ENCODE measurements at regions not wholly inside any gene's neighbourhood (a gene's known extent, or its start where the extent isn't known, plus 50 kb on each side); places are given as distances from the start of the nearest gene placed in this dataset.

DNA sequence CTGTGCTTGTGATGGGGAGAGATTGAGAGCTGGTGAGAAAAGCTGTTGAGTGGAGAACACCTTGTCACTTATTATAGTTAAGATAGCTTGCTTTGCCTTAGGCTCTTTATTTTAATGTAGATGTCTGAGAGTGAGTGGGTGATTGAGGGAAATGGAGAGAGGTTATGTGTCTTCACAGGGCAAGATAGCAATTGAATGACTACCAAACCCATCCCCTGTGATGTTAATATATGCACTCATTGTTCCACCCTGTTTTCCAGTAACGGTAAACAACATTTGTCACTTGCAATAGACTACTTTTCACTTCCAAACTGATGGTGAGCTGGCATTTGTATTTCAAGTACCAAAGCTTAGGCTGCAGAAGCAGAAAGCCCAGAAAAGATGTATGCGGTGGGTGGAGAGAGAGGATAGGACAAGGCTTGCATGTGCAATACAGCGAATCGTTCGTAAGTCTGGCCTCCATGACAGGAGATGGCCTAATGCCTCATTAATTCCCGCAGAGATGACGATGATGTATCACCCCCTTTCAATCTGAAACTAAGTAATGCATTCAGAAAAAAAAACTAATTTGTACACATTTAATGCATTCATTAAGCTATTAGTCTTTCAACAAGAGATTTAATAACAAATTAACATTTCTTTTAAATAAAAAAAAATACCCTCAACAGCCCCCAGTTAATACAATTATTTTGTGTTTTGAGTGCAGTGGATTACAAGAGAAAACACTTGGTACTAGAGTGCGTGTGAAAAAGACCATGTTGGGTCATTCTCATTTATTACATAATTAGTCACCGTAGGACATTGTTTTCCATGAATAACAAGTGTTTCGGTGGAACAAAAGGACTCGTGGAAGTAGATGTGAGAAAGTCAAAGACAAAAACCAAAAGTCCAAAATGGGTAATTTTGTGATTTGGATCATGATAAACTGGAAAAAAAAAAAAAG lies 699.0 kb downstream of the BRINP1 start:
- Histone ChIP-seq H4K20me1 (ENCODE audit: insufficient read depth) (no peaks in the 10 kb centered on the region), H3K9me2 (ENCODE audit: insufficient read depth, low read length) (no peaks in the 10 kb centered on the region), H3F3A (ENCODE audit: insufficient read depth, low read length, poor library complexity, severe bottlenecking) (peaks cover 7% of the 10 kb centered on the region), H3K27me3 (ENCODE audit: insufficient read depth, low read depth, low read length) (no peaks in the 10 kb centered on the region), H3K9me3 (ENCODE audit: low read length) (no peaks in the 10 kb centered on the region), H3K4me3 (ENCODE audit: low read length) (peak overlapping the region; percentile 20), H2AFZ (ENCODE audit: low read depth, low read length) (no peak overlapping the region), H3K9ac (ENCODE audit: low read length) (no peak overlapping the region), H3K79me2 (replicated peaks; ENCODE audit: insufficient read depth, low read length) (no peaks in the 10 kb centered on the region), H3K4me2 (ENCODE audit: low read length) (no peak overlapping the region), H3K36me3 (ENCODE audit: insufficient read depth, low read length) (no peaks in the 10 kb centered on the region), H3K27ac (ENCODE audit: low read length) (peak overlapping the region; percentile 40)
- TF ChIP-seq MXI1 (conservative IDR thresholded peaks at IDR 0.05; ENCODE audit: poor library complexity, severe bottlenecking): no peak
- TF ChIP-seq RAD21 (conservative IDR thresholded peaks at IDR 0.05): peak; percentile 19
- TF ChIP-seq, protein P1, sequence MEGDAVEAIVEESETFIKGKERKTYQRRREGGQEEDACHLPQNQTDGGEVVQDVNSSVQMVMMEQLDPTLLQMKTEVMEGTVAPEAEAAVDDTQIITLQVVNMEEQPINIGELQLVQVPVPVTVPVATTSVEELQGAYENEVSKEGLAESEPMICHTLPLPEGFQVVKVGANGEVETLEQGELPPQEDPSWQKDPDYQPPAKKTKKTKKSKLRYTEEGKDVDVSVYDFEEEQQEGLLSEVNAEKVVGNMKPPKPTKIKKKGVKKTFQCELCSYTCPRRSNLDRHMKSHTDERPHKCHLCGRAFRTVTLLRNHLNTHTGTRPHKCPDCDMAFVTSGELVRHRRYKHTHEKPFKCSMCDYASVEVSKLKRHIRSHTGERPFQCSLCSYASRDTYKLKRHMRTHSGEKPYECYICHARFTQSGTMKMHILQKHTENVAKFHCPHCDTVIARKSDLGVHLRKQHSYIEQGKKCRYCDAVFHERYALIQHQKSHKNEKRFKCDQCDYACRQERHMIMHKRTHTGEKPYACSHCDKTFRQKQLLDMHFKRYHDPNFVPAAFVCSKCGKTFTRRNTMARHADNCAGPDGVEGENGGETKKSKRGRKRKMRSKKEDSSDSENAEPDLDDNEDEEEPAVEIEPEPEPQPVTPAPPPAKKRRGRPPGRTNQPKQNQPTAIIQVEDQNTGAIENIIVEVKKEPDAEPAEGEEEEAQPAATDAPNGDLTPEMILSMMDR (IDR thresholded peaks at IDR 0.05; ENCODE audit: poor library complexity, severe bottlenecking): no peak
- TF ChIP-seq SMC3 (conservative IDR thresholded peaks at IDR 0.05; ENCODE audit: poor library complexity): no peak
- TF ChIP-seq EP300 (conservative IDR thresholded peaks at IDR 0.05; ENCODE audit: poor library complexity, severe bottlenecking): peak; percentile 64
- no peak for TF ChIP-seq EZH2 (IDR thresholded peaks at IDR 0.05; ENCODE audit: borderline replicate concordance, insufficient read depth, low read length, poor library complexity, severe bottlenecking)
- TF ChIP-seq POLR2AphosphoS5 (IDR thresholded peaks at IDR 0.05): no peak
- TF ChIP-seq TAF1 (IDR thresholded peaks at IDR 0.05; ENCODE audit: low read depth): no peak
- TF ChIP-seq, protein P2, sequence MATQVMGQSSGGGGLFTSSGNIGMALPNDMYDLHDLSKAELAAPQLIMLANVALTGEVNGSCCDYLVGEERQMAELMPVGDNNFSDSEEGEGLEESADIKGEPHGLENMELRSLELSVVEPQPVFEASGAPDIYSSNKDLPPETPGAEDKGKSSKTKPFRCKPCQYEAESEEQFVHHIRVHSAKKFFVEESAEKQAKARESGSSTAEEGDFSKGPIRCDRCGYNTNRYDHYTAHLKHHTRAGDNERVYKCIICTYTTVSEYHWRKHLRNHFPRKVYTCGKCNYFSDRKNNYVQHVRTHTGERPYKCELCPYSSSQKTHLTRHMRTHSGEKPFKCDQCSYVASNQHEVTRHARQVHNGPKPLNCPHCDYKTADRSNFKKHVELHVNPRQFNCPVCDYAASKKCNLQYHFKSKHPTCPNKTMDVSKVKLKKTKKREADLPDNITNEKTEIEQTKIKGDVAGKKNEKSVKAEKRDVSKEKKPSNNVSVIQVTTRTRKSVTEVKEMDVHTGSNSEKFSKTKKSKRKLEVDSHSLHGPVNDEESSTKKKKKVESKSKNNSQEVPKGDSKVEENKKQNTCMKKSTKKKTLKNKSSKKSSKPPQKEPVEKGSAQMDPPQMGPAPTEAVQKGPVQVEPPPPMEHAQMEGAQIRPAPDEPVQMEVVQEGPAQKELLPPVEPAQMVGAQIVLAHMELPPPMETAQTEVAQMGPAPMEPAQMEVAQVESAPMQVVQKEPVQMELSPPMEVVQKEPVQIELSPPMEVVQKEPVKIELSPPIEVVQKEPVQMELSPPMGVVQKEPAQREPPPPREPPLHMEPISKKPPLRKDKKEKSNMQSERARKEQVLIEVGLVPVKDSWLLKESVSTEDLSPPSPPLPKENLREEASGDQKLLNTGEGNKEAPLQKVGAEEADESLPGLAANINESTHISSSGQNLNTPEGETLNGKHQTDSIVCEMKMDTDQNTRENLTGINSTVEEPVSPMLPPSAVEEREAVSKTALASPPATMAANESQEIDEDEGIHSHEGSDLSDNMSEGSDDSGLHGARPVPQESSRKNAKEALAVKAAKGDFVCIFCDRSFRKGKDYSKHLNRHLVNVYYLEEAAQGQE (IDR thresholded peaks at IDR 0.05; ENCODE audit: borderline replicate concordance): no peak

DNA sequence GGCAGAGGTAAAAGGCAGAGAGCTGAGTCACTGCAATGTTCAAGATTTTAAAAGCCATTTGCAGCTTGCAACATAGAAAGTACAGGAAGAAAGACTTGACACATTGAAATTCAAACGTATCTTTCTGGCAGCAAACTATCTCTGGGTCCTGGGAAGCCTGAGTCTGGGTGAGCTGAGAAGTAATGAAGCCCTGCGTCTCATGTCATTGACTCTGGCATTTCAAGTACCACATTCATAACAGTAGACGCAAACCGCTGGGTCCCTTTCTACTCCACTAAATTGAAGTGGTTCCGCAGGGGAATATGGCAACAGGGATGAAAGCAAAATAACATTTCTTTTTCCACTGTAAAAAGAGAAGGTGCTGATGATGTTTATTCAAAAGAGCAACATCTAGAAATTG lies 694.3 kb downstream of the BRINP1 start:
- Histone ChIP-seq H3K4me3 (ENCODE audit: low read length) (no peak overlapping the region), H3K36me3 (ENCODE audit: insufficient read depth, low read length) (no peaks in the 10 kb centered on the region), H3K27ac (ENCODE audit: low read length) (no peak overlapping the region), H3K27me3 (ENCODE audit: insufficient read depth, low read depth, low read length) (no peaks in the 10 kb centered on the region), H3K79me2 (replicated peaks; ENCODE audit: insufficient read depth, low read length) (no peaks in the 10 kb centered on the region), H3K9me3 (ENCODE audit: low read length) (no peaks in the 10 kb centered on the region), H2AFZ (ENCODE audit: low read depth, low read length) (no peak overlapping the region), H3K9ac (ENCODE audit: low read length) (no peak overlapping the region), H3F3A (ENCODE audit: insufficient read depth, low read length, poor library complexity, severe bottlenecking) (peaks cover 2% of the 10 kb centered on the region), H3K4me2 (ENCODE audit: low read length) (no peak overlapping the region), H4K20me1 (ENCODE audit: insufficient read depth) (no peaks in the 10 kb centered on the region), H3K9me2 (ENCODE audit: insufficient read depth, low read length) (no peaks in the 10 kb centered on the region)
- TF ChIP-seq MXI1 (conservative IDR thresholded peaks at IDR 0.05; ENCODE audit: poor library complexity, severe bottlenecking) (no peak), EP300 (conservative IDR thresholded peaks at IDR 0.05; ENCODE audit: poor library complexity, severe bottlenecking) (no peak), TAF1 (IDR thresholded peaks at IDR 0.05; ENCODE audit: low read depth) (no peak), POLR2AphosphoS5 (IDR thresholded peaks at IDR 0.05) (no peak), SMC3 (conservative IDR thresholded peaks at IDR 0.05; ENCODE audit: poor library complexity) (no peak), RAD21 (conservative IDR thresholded peaks at IDR 0.05) (no peak), EZH2 (IDR thresholded peaks at IDR 0.05; ENCODE audit: borderline replicate concordance, insufficient read depth, low read length, poor library complexity, severe bottlenecking) (no peak)
- TF ChIP-seq, protein P2 (IDR thresholded peaks at IDR 0.05; ENCODE audit: borderline replicate concordance): no peak
- TF ChIP-seq, protein P1 (IDR thresholded peaks at IDR 0.05; ENCODE audit: poor library complexity, severe bottlenecking): no peak

Measured in neural cell (in vitro differentiated cells).